Activated CD8-positive, alpha-beta memory T cell treated with anti-CD3 and anti-CD28 coated beads, Interleukin-2, amount 10 ng/mL, durations not matched to agents 7 days and 5 days (primary cell): ENCODE measurements at regions not wholly inside any gene's neighbourhood (a gene's known extent, or its start where the extent isn't known, plus 50 kb on each side); places are given as distances from the start of the nearest gene placed in this dataset.
"Not testable (repeated sequence)": the region's sequence is repeated elsewhere in the genome, so short reads cannot be mapped to it uniquely, and the experiment has no call there.

Experiments used
- ATAC-seq: fragments of 150-1000 bp; cut with Tn5 transposase; one replicate; pipeline ENCODE4 v1.10.0; 2021; ENCODE audit warnings: moderate library complexity
- CTCF ChIA-PET: fragments of 350-600 bp; sonication (Branson Sonifier 250); formaldehyde crosslinking; loops from one replicate; lab custom pipeline; 2021; ENCODE audit warnings: antibody characterized with exemption; lab: Charles Lee
- DNase-seq: peaks from one replicate; pipeline ENCODE4 v3.0.0-alpha.2; 2020
- H3K27ac Mint-ChIP-seq: one replicate; pipeline ENCODE4 v1.8.0; 2021; ENCODE audit warnings: mild to moderate bottlenecking, mixed read lengths
- H3K27me3 Mint-ChIP-seq: one replicate; pipeline ENCODE4 v1.8.0; 2021; ENCODE audit warnings: mixed read lengths
- H3K36me3 Mint-ChIP-seq: one replicate; pipeline ENCODE4 v1.8.0; 2021; ENCODE audit warnings: mild to moderate bottlenecking, mixed read lengths
- H3K4me1 Mint-ChIP-seq: one replicate; pipeline ENCODE4 v1.8.0; 2021; ENCODE audit warnings: mixed read lengths
- H3K4me3 Mint-ChIP-seq: one replicate; pipeline ENCODE4 v1.8.0; 2021; ENCODE audit warnings: mild to moderate bottlenecking, moderate library complexity, mixed read lengths
- H3K9me3 Mint-ChIP-seq: one replicate; pipeline ENCODE4 v1.8.0; 2022; ENCODE audit warnings: low read depth, mixed read lengths

DNA sequence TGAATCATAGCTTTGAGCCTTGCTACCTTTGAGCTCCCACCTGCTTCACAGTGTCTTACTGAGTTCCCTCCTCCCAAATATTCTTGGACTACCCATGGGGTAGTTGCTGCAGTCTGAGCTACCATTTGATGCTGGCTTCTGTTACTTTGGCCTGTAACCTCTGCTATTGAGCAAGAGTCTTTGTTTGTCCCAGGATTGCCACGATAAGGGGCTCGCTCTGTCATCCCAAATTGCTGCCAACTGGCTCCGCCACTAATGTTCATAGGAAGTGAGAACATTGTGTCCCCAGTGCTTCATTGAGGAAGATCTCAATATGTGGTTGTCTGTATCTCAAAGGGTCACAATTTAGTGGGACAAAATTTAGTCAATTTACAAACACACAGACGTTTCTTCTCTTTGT, 103.8 kb downstream of the TRIM43 start:
- peaks cover 24% of the 10 kb centered on the region for H3K27me3 Mint-ChIP-seq
- no peaks in the 10 kb centered on the region for H3K4me1 Mint-ChIP-seq
- CTCF ChIA-PET = no interaction called here
- ATAC-seq (no peak), DNase-seq (no peak)
- no peak overlapping the region for H3K27ac Mint-ChIP-seq
- H3K4me3 Mint-ChIP-seq = no peak overlapping the region
- H3K9me3 Mint-ChIP-seq = no peaks in the 10 kb centered on the region
- H3K36me3 Mint-ChIP-seq = no peaks in the 10 kb centered on the region

DNA sequence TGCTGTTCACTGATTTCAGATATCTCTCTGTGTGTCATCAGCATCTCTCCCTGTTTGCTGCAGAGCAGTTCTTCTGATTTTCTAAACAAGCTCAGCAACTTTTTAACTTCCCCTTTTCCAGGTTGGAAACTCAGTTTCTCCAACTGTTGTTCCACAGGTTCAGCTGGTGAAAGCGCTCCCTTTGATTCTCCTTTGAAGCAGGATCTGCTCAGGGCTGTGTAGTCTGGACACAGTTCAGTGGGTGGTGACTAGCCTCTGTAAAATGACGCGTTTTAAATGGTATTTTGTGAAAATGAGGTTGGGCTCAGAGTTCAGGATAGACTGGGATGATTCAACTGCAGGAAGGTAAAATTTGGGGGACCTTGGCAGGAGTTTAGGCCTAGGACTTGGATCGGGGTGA, 106.3 kb downstream of the TRIM43 start:
- Mint-ChIP-seq H3K4me3 (no peak overlapping the region), H3K9me3 (no peaks in the 10 kb centered on the region), H3K36me3 (no peaks in the 10 kb centered on the region), H3K27ac (no peak overlapping the region), H3K27me3 (peaks cover 38% of the 10 kb centered on the region), H3K4me1 (no peaks in the 10 kb centered on the region)
- no peak for ATAC-seq
- no peak for DNase-seq
- CTCF ChIA-PET = no interaction called here

DNA sequence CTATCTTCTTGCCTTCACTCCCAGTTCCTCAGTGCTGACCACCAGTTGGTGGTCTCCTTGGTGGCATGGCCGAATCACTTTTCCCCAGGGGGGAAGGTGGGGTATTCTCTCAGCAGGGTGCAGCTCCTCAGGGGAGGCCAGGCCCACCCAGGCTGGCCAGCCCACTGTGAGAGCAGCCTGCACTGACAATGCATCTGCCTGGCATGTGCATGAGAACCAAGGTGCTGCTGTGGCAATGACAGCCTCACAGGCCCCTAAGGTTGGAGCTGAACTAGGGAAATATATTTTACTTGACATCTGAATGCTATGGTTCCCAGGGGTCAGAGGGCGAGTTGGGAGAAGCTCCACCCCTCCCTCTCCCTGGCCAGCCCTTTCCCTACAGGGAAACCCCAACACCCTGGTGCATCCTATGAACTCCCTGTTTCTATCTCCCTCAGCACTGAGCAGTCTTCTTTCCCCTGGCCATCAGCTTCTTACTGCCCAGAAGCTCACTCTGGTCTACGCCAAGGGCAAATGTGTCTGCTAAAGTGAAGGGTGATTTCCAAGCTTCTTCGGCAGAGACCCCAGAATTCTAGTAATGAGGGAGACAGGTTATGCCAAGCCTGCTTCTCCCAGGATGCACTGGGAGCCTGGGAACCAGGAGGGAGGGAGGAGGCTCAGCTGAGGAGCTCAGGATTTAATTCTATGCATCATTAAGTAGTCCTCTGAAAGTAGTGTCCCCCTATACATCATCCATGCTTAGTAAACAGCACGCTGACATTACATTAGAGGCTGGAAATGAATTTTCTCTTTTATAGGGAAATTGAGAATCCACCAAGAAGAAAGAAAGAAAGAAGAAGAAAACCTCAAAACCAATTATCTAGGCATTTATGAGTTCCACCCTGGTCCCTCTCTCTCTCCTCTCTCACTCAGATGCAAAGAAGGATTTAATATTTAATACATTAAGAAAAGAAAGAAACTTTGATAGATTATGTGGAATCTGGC, 107.7 kb downstream of the TRIM43 start:
- H3K4me1 Mint-ChIP-seq, CTCF ChIA-PET, H3K36me3 Mint-ChIP-seq, H3K9me3 Mint-ChIP-seq, H3K27ac Mint-ChIP-seq, DNase-seq, ATAC-seq, H3K4me3 Mint-ChIP-seq: not testable (repeated sequence)
- peaks cover 42% of the 10 kb centered on the region for H3K27me3 Mint-ChIP-seq

DNA sequence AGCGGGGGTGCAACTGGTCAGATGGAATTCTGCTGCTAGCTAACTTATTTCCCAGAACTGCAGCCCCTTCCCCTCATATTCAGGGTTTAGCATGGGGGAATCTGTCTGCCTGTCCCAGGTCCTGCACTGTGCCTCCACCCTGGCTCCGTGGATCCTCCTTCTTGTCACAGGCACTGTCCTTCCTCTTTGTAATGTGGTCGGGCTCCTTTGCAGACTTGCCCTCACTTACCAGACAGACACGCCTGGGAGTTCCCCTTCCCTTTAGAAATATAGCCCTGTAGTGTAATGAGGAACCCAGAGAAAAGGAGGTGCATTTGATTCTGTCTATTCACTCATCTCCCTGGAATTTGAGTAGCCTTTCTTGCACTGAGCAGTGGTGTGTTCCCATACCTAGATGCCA, 108.7 kb downstream of the TRIM43 start:
- Mint-ChIP-seq H3K4me3 (no peak overlapping the region), H3K9me3 (no peaks in the 10 kb centered on the region), H3K27ac (no peak overlapping the region), H3K27me3 (peaks cover 41% of the 10 kb centered on the region), H3K36me3 (no peaks in the 10 kb centered on the region), H3K4me1 (no peaks in the 10 kb centered on the region)
- CTCF ChIA-PET = no interaction called here
- no peak for ATAC-seq
- no peak for DNase-seq

DNA sequence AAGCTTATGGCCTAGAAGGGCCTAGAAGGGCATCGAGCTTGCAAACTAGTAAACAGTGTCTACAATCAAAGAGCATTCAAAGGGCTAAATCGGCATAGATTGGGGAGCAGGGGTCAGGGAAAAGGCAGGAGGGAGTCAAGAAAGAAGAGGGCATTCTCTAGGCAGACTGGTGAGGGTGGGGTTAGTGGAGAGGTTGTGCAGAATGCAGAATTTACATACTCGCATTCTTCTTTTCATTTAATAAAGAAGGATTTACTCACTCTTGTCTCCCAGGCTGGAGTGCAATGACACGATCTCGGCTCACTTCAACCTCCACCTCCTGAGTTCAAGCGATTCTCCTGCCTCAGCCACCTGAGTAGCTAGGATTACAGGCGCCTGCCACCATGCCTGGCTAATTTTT, 110.7 kb downstream of the TRIM43 start:
- Mint-ChIP-seq H3K27me3 (peaks cover 28% of the 10 kb centered on the region), H3K9me3 (no peaks in the 10 kb centered on the region), H3K4me3 (no peak overlapping the region), H3K27ac (no peak overlapping the region), H3K4me1 (no peaks in the 10 kb centered on the region), H3K36me3 (no peaks in the 10 kb centered on the region)
- ATAC-seq (no peak), DNase-seq (no peak)
- CTCF ChIA-PET = no interaction called here

DNA sequence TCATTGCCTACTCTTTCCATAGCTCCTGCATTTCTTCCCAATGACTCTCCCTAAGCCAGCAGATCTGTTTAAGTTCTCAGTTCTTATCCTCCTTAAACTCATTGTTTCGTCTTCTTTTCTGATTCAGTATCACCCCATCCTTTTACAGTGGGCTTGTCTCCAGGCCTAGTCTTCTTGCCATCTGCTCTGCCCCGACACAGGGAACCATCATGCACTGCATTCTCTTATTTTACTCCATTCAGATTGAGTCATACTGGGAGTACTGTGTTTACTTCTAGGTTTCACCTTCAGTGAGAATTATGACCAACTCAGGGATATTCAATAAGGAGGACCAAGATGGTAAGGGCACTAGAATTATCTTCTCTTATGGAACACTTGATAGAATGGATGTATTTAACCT, 115.4 kb downstream of the TRIM43 start:
- H3K27ac Mint-ChIP-seq, CTCF ChIA-PET, H3K9me3 Mint-ChIP-seq, DNase-seq, ATAC-seq, H3K36me3 Mint-ChIP-seq, H3K4me1 Mint-ChIP-seq, H3K4me3 Mint-ChIP-seq: not testable (repeated sequence)
- peaks cover 19% of the 10 kb centered on the region for H3K27me3 Mint-ChIP-seq

DNA sequence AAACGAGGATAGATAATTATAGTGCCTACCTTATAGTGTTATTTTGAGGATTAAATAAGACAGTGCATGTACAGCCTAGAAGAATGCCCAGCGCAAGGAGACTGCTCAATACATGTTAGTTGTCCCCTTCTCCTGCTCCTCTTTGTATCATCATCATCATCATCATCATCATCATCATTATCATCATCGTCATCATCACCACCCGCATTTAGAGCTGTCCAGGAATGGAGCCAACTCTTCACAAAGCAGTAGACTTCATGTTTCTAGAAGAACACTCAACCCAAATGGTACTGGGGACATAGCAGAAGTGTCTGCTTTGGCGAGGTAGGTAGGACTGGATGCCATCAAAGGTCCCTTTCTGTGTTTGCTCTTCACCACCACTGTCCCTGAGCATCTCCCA, 116.0 kb downstream of the TRIM43 start:
- Mint-ChIP-seq H3K9me3 (no peaks in the 10 kb centered on the region), H3K27ac (no peak overlapping the region), H3K27me3 (peaks cover 16% of the 10 kb centered on the region), H3K4me1 (no peaks in the 10 kb centered on the region), H3K4me3 (no peak overlapping the region), H3K36me3 (no peaks in the 10 kb centered on the region)
- no peak for ATAC-seq
- DNase-seq = no peak
- CTCF ChIA-PET = no interaction called here

DNA sequence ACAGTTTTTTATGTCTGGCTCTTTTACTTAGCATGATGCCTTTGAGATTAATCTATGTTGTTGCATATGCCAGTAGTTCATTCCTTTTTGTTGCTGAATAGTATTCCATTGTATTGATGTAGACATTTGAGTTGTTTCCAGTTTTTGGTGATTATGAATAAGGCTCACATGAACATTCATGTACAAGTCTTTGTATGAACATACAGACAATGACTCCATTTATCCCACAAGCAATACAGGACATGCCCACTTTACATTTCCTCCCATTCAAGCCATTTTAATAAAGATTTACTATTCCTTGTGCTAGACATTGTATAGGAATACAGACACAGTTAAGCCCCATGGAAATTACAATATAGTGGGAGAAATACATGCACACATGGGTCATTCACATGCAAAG, 118.0 kb downstream of the TRIM43 start:
- ATAC-seq = no peak
- no peak overlapping the region for H3K27ac Mint-ChIP-seq
- H3K9me3 Mint-ChIP-seq = no peaks in the 10 kb centered on the region
- DNase-seq = no peak
- no peaks in the 10 kb centered on the region for H3K4me1 Mint-ChIP-seq
- H3K4me3 Mint-ChIP-seq = no peak overlapping the region
- CTCF ChIA-PET = no interaction called here
- H3K36me3 Mint-ChIP-seq = no peaks in the 10 kb centered on the region
- peaks cover 8% of the 10 kb centered on the region for H3K27me3 Mint-ChIP-seq

DNA sequence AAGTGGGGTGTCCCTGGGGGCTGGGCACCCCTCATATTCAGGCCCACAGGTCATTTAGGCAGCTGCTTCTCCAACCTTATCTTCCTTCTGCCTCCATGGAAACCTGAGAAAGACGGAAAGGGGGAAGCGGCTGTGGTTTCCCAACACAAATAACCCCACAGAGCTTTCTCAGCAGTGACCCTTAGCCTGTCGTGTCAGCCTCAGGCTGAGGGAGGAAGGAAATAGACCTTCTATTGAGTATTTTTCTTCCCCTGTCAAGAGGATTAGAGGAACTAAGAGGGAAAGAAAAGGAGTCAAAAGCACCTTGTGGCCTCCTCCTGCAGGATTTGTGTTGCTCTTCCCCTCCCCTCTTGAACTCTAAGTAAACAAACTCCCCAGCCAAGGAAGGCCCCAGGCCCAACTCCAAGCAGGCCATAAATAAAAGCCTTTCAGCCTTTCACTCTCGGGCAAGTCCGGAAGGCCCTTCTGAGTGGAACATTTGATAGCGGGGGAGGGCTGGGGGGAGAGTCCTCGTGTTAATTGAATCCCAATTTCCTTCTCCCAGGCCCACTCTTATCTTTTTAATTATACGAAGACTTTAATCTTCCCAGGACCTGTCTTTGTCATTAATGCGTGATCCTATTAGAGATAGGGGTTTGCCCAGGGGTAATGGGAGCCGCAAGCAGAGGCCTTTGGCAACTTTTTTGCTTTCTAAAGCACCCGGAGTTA, 121.8 kb downstream of the TRIM43 start:
- H3K4me3 Mint-ChIP-seq, H3K9me3 Mint-ChIP-seq, H3K27ac Mint-ChIP-seq, DNase-seq, ATAC-seq, CTCF ChIA-PET, H3K4me1 Mint-ChIP-seq, H3K36me3 Mint-ChIP-seq: not testable (repeated sequence)
- peaks cover 15% of the 10 kb centered on the region for H3K27me3 Mint-ChIP-seq

DNA sequence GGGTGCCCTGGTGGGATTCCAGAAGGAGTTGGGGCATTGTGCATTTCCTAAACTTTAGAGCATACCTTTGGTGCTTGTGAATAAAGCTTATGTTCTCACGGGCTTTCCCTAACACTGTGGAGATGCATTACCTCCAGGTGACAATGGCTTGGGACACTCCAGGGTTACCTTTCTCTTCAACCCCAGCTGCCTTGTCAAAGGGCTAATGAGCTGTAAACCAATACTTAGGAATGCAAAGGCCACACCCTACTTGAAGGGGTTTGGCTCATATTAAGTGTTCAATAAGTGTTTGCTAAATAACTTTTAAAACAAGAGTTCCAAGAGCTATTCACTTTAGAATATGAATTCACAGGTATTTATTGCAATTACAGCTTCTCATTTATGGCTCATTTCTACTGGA, 122.6 kb downstream of the TRIM43 start:
- H3K9me3 Mint-ChIP-seq, DNase-seq, ATAC-seq, H3K36me3 Mint-ChIP-seq, H3K4me3 Mint-ChIP-seq, H3K27ac Mint-ChIP-seq, H3K4me1 Mint-ChIP-seq, CTCF ChIA-PET: not testable (repeated sequence)
- peaks cover 15% of the 10 kb centered on the region for H3K27me3 Mint-ChIP-seq

DNA sequence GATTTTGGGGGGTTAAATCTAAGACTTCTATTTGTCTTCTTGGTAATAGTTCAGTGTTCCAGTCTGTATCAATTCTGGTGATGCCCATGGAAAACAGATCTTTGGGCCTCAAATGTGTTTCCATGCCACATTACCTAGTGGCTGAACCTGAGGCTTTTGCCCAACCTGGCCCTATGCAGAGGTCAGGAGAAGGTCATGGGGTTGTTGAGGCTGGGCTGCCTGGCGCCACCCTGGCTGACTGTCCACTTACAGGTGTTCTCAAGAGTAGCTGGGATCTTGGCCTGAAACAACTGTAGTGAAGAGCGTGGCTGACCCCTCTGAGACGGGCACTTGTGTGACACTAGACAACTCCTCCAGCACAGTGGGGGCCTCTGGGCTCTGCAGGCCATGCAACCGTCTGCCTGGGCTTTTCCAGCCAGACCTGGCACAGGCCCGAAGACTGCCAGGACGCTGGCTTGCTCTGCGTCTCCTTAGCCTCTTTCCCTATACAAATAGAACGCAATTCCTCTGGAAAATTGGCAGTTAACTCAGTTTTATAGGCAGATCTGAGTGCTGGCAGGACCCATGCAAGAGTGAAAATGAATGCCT, 127.8 kb downstream of the TRIM43 start:
- no peaks in the 10 kb centered on the region for H3K9me3 Mint-ChIP-seq
- CTCF ChIA-PET = no interaction called here
- H3K27me3 Mint-ChIP-seq = peaks cover 7% of the 10 kb centered on the region
- H3K36me3 Mint-ChIP-seq = no peaks in the 10 kb centered on the region
- peaks cover 4% of the 10 kb centered on the region for H3K4me1 Mint-ChIP-seq
- H3K4me3 Mint-ChIP-seq = no peak overlapping the region
- no peak overlapping the region for H3K27ac Mint-ChIP-seq
- no peak for ATAC-seq
- no peak for DNase-seq

DNA sequence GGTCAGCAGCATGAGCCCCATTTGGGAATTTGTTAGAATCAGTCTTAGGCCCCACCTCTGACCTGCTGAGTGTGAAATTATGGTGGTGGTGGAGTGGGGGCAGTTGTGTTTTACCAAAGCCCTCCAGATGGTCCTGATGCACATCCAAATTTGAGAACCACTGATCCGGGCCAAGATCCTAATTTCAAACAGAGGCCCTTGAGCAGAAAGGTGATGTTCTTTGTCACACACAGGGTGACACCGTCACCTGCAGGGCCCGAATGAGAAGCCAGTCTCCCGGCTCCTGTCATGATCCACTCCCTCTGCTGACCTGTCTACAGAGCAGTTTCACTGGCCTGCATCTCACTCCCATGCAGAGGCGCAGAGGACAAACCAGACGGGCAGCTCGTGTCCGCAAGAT, 129.9 kb downstream of the TRIM43 start:
- CTCF ChIA-PET = no interaction called here
- Mint-ChIP-seq H3K36me3 (no peaks in the 10 kb centered on the region), H3K4me1 (peaks cover 4% of the 10 kb centered on the region), H3K4me3 (no peak overlapping the region), H3K27ac (no peak overlapping the region), H3K9me3 (no peaks in the 10 kb centered on the region), H3K27me3 (peaks cover 2% of the 10 kb centered on the region)
- DNase-seq (no peak), ATAC-seq (no peak)

DNA sequence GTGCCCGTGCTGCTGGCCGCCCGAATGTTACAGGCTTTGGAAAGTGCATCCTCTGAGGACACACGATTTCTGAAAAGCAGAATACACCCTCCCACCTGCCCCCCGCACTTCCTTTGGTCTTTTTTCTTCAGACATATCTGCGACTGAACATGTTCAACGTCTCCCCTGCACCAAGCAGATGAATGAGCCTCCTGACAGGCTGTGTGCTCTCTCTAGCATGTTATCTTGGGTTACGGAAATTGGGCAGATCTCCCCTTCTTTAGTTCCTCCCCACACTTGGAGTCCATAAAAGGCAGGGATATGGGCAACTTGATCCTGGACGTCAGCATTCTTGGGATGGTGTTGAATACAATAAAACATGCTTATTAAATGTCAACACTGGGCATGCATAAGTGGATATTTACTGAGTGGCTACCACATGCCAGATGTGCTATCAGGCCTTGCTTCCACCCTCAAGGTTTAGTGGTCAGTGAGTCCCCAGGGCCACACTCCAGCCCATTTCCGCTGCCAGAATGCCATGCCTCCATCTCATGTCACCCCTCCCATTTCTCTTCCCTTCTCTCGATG, 130.4 kb downstream of the TRIM43 start:
- Mint-ChIP-seq H3K27me3 (peaks cover 2% of the 10 kb centered on the region), H3K36me3 (no peaks in the 10 kb centered on the region), H3K27ac (no peak overlapping the region), H3K4me3 (no peak overlapping the region), H3K4me1 (peaks cover 4% of the 10 kb centered on the region), H3K9me3 (no peaks in the 10 kb centered on the region)
- DNase-seq = no peak
- CTCF ChIA-PET = no interaction called here
- ATAC-seq = no peak
